OCI-LY3 (cell line): ENCODE measurements at regions not wholly inside any gene's neighbourhood (a gene's known extent, or its start where the extent isn't known, plus 50 kb on each side); places are given as distances from the start of the nearest gene placed in this dataset.

Source experiments
- EZH2phosphoT487 ChIP-seq: fragments of 200-600 bp; shearing (Covaris generic); IDR thresholded peaks from 2 replicates; pipeline ENCODE4 v1.6.1; 2018; ENCODE audit warnings: antibody characterized with exemption, mixed run types, low read depth
- TF ChIP-seq, protein P1 (sequence below): fragments of 200-600, 300-600 bp; sonication (generic); IDR thresholded peaks from 2 replicates; pipeline ENCODE4 v1.5.1; 2014; ENCODE audit warnings: antibody characterized with exemption, low read length, low read depth

- TF ChIP-seq, protein P1, sequence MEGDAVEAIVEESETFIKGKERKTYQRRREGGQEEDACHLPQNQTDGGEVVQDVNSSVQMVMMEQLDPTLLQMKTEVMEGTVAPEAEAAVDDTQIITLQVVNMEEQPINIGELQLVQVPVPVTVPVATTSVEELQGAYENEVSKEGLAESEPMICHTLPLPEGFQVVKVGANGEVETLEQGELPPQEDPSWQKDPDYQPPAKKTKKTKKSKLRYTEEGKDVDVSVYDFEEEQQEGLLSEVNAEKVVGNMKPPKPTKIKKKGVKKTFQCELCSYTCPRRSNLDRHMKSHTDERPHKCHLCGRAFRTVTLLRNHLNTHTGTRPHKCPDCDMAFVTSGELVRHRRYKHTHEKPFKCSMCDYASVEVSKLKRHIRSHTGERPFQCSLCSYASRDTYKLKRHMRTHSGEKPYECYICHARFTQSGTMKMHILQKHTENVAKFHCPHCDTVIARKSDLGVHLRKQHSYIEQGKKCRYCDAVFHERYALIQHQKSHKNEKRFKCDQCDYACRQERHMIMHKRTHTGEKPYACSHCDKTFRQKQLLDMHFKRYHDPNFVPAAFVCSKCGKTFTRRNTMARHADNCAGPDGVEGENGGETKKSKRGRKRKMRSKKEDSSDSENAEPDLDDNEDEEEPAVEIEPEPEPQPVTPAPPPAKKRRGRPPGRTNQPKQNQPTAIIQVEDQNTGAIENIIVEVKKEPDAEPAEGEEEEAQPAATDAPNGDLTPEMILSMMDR = no peak
- TF ChIP-seq EZH2phosphoT487 = no peak
These were observed 241.6 kb downstream of the SUCLG1 start for GRCh38 chr2:84217456-84217855.
